HCT116 (cell line): ENCODE measurements at regions not wholly inside any gene's neighbourhood (a gene's known extent, or its start where the extent isn't known, plus 50 kb on each side); places are given as distances from the start of the nearest gene placed in this dataset.

Experiments
- ATAC-seq: fragments of 200-7000 bp; cut with Tn5 transposase; 2 replicates; pipeline ENCODE4 v1.9.1; 2020; ENCODE audit warnings: mild to moderate bottlenecking, moderate library complexity
- BruUV-seq: library from RNA; stranded (reverse); fragments of 400-500 nt; replicated peaks from 2 replicates; lab custom pipeline; 2021; lab: Mats Ljungman, UMichigan
- CTCF ChIA-PET: fragments of 300-600 bp; sonication (Branson Sonifier 250); formaldehyde crosslinking; loops from one replicate; lab custom pipeline; 2021; ENCODE audit warnings: antibody characterized with exemption; lab: Charles Lee
- POLR2A ChIA-PET: fragments of 300-600, 350-600 bp; sonication (Branson Sonifier 250); formaldehyde crosslinking; loops from one replicate; lab custom pipeline; 2021; ENCODE audit warnings: antibody characterized with exemption; lab: Charles Lee
- RAD21 ChIA-PET, 2 experiments: fragments of 300-600 bp; sonication (Branson Sonifier 250); formaldehyde crosslinking; loops; one replicate each; lab custom pipeline; 2023; ENCODE audit warnings: low total read pairs in 2 of 2; ENCODE audit not compliant: uncharacterized antibody in 2 of 2, unreplicated experiment in 2 of 2, low non-redundant PET in 1 of 2; lab: Charles Lee
- DNase-seq: peaks from one replicate; pipeline ENCODE4 v3.0.0-alpha.2; 2010; ENCODE audit warnings: low read depth, low spot score
- H2AFZ ChIP-seq: fragments of 200-600 bp; shearing (Covaris generic), sonication (generic); 2 replicates; pipeline ENCODE4 v1.6.1; 2017; ENCODE audit warnings: low read depth, mixed run types, mixed read lengths, antibody characterized with exemption, low read length; ENCODE audit not compliant: poor library complexity, severe bottlenecking
- H3K27ac ChIP-seq: 2 replicates; pipeline ENCODE4 v1.5.1; 2012; ENCODE audit warnings: low read depth, low read length
- H3K27me3 ChIP-seq: fragments of 200-600 bp; sonication (generic); 2 replicates; pipeline ENCODE4 v1.6.1; 2016; ENCODE audit warnings: mixed run types, low read length, mixed read lengths; ENCODE audit not compliant: insufficient read depth
- H3K36me3 ChIP-seq, 2 experiments: fragments of 200-500 bp in 1 of 2; fragments of 200-600 bp in 1 of 2; sonication (Bioruptor generic) in 1 of 2; sonication (generic) in 1 of 2; 2 replicates each; pipeline versions ENCODE4 v1.5.1 to v1.6.1; 2014 to 2016; ENCODE audit warnings: low read length in 2 of 2, inconsistent platforms in 1 of 2, mixed read lengths in 1 of 2, mixed run types in 1 of 2; ENCODE audit not compliant: insufficient read depth in 2 of 2, control insufficient read depth in 1 of 2
- H3K4me1 ChIP-seq, 2 experiments: fragments of 200-600 bp in 1 of 2; sonication (generic) in 1 of 2; 2 replicates each; pipeline versions ENCODE4 v1.5.1 to v1.6.1; 2012 to 2017; ENCODE audit warnings: low read length in 2 of 2, inconsistent platforms in 1 of 2, mild to moderate bottlenecking in 1 of 2, mixed read lengths in 1 of 2, mixed run types in 1 of 2, moderate library complexity in 1 of 2; ENCODE audit not compliant: insufficient read depth in 2 of 2, control insufficient read depth in 1 of 2
- H3K4me2 ChIP-seq: fragments of 200-600 bp; sonication (generic); 2 replicates; pipeline ENCODE4 v1.6.1; 2017; ENCODE audit warnings: mixed run types, low read length, mixed read lengths
- H3K4me3 ChIP-seq, 2 experiments: fragments of 200-600 bp in 1 of 2; sonication (generic) in 1 of 2; replicated peaks in 1 of 2; 2 replicates each; pipeline ENCODE4 v1.5.1; 2011 to 2016; ENCODE audit warnings: low read length in 2 of 2, control low read depth in 1 of 2, low read depth in 1 of 2, mild to moderate bottlenecking in 1 of 2, mixed read lengths in 1 of 2, mixed run types in 1 of 2
- H3K79me2 ChIP-seq: fragments of 200-600 bp; sonication (generic); 2 replicates; pipeline ENCODE4 v1.6.1; 2017; ENCODE audit warnings: mild to moderate bottlenecking, mixed run types, low read length, moderate library complexity, mixed read lengths; ENCODE audit not compliant: insufficient read depth
- H3K9ac ChIP-seq: fragments of 200-600 bp; sonication (generic); 2 replicates; pipeline ENCODE4 v1.6.1; 2016; ENCODE audit warnings: low read length, mixed read lengths
- H3K9me2 ChIP-seq: fragments of 200-600 bp; sonication (generic), shearing (Covaris generic); 2 replicates; pipeline ENCODE4 v1.6.1; 2017; ENCODE audit warnings: mixed run types, mild to moderate bottlenecking, moderate library complexity; ENCODE audit not compliant: insufficient read depth
- H3K9me3 ChIP-seq, 2 experiments: fragments of 200-500 bp in 1 of 2; fragments of 200-600 bp in 1 of 2; sonication (Bioruptor generic) in 1 of 2; sonication (generic) in 1 of 2; 2 replicates each; pipeline ENCODE4 v1.6.1; 2014 to 2017; ENCODE audit warnings: low read length in 2 of 2, mixed read lengths in 2 of 2, inconsistent platforms in 1 of 2, low read depth in 1 of 2, mild to moderate bottlenecking in 1 of 2, mixed run types in 1 of 2, moderate library complexity in 1 of 2; ENCODE audit not compliant: control insufficient read depth in 1 of 2, insufficient read depth in 1 of 2
- H4K20me1 ChIP-seq: fragments of 200-600 bp; sonication (generic), shearing (Covaris generic); 2 replicates; pipeline ENCODE4 v1.6.1; 2017; ENCODE audit warnings: mixed run types, mild to moderate bottlenecking, moderate library complexity; ENCODE audit not compliant: insufficient read depth
- ATF3 ChIP-seq: IDR thresholded peaks from 2 replicates; pipeline ENCODE4 v1.6.1; 2012
- CTCF ChIP-seq, 3 experiments: fragments of 200-600 bp in 1 of 3; sonication (generic) in 1 of 3; IDR thresholded peaks in 2 of 3; conservative IDR thresholded peaks in 1 of 3; 2 replicates each; pipeline ENCODE4 v1.5.1; 2012 to 2017; ENCODE audit warnings: low read depth in 2 of 3, low read length in 2 of 3, antibody characterized with exemption in 1 of 3, borderline replicate concordance in 1 of 3, control low read depth in 1 of 3, mild to moderate bottlenecking in 1 of 3, mixed read lengths in 1 of 3, mixed run types in 1 of 3, moderate library complexity in 1 of 3; ENCODE audit not compliant: insufficient read depth in 1 of 3
- EGR1 ChIP-seq: IDR thresholded peaks from 2 replicates; pipeline ENCODE4 v1.6.1; 2012; ENCODE audit warnings: low read depth
- ELF1 ChIP-seq: IDR thresholded peaks from 2 replicates; pipeline ENCODE4 v1.6.1; 2012; ENCODE audit warnings: low read depth, borderline replicate concordance
- EZH2 ChIP-seq: fragments of 200-600 bp; sonication (generic); IDR thresholded peaks from 2 replicates; pipeline ENCODE4 v1.6.1; 2017; ENCODE audit warnings: antibody characterized with exemption, mixed run types
- FOSL1 ChIP-seq: IDR thresholded peaks from 2 replicates; pipeline ENCODE4 v1.6.1; 2012; ENCODE audit warnings: low read depth
- MAX ChIP-seq: IDR thresholded peaks from 2 replicates; pipeline ENCODE4 v1.6.1; 2012
- REST ChIP-seq: IDR thresholded peaks from 2 replicates; pipeline ENCODE4 v1.6.1; 2012; ENCODE audit warnings: low read depth
- SIN3A ChIP-seq: IDR thresholded peaks from 2 replicates; pipeline ENCODE4 v1.6.1; 2012; ENCODE audit warnings: low read depth
- ZBTB33 ChIP-seq: IDR thresholded peaks from 2 replicates; pipeline ENCODE4 v1.6.1; 2011; ENCODE audit warnings: mild to moderate bottlenecking, low read length, moderate library complexity; ENCODE audit not compliant: insufficient replicate concordance; ENCODE audit errors: extremely low read depth
- ZNF274 ChIP-seq: fragments of 200-500 bp; sonication (Bioruptor generic); IDR thresholded peaks from 2 replicates; pipeline ENCODE4 v1.6.1; 2014; ENCODE audit warnings: mild to moderate bottlenecking, low read depth, low read length, inconsistent platforms
- intact Hi-C: fragments of 100-400 bp; cut with micrococcal nuclease; formaldehyde crosslinking; loops from 2 replicates; pipeline ENCODE4 v1.10.0; 2022

- RAD21 ChIA-PET: no interaction called here
- Histone ChIP-seq H2AFZ (no peak overlapping the region), H3K36me3 (no peaks in the 10 kb centered on the region), H3K9ac (no peak overlapping the region), H3K4me3 (no peak overlapping the region), H3K4me2 (no peak overlapping the region), H3K9me3 (no peaks in the 10 kb centered on the region; a peak in 1 of 4 replicates), H3K9me2 (no peaks in the 10 kb centered on the region), H3K27ac (no peak overlapping the region), H3K79me2 (no peaks in the 10 kb centered on the region), H4K20me1 (no peaks in the 10 kb centered on the region), H3K4me1 (no peaks in the 10 kb centered on the region), H3K27me3 (no peaks in the 10 kb centered on the region)
- CTCF ChIA-PET: no interaction called here
- DNase-seq: no peak
- ATAC-seq: no peak
- BruUV-seq: no TSS peak
- POLR2A ChIA-PET: no interaction called here
- intact Hi-C loops: no loop called here
- no peak for TF ChIP-seq ATF3
- TF ChIP-seq FOSL1: no peak
- no peak for TF ChIP-seq EGR1
- no peak for TF ChIP-seq CTCF (IDR thresholded peaks at IDR 0.05 in 2 of 3, conservative IDR thresholded peaks at IDR 0.05 in 1 of 3; ENCODE audit: borderline replicate concordance in 1 of 3, insufficient read depth in 1 of 3, low read depth in 2 of 3, low read length in 2 of 3)
- TF ChIP-seq MAX: no peak
Observed at GRCh38 chr1:4091996-4092395, 191.9 kb upstream of the C1orf174 start.

GRCh38 chr1:4093856-4094565 is 193.9 kb upstream of the C1orf174 start:
- H3K27ac ChIP-seq: no peak overlapping the region
- ChIA-PET POLR2A (no interaction called here), CTCF (no interaction called here), RAD21 (no interaction called here)
- no peaks in the 10 kb centered on the region for H3K9me2 ChIP-seq
- BruUV-seq: no TSS peak
- H3K9me3 ChIP-seq: no peaks in the 10 kb centered on the region; a peak in 1 of 4 replicates
- DNase-seq (no peak), ATAC-seq (no peak)
- no peaks in the 10 kb centered on the region for H4K20me1 ChIP-seq
- H3K27me3 ChIP-seq: no peaks in the 10 kb centered on the region
- no peak overlapping the region for H3K4me3 ChIP-seq
- intact Hi-C loops: no loop called here
- H3K79me2 ChIP-seq: no peaks in the 10 kb centered on the region
- H3K4me2 ChIP-seq: no peak overlapping the region
- no peak overlapping the region for H3K9ac ChIP-seq
- H2AFZ ChIP-seq: no peak overlapping the region
- H3K4me1 ChIP-seq: no peaks in the 10 kb centered on the region
- H3K36me3 ChIP-seq: no peaks in the 10 kb centered on the region
- TF ChIP-seq ZNF274: no peak
- TF ChIP-seq EZH2: no peak
- TF ChIP-seq FOSL1: no peak
- TF ChIP-seq SIN3A: no peak
- no peak for TF ChIP-seq REST
- TF ChIP-seq ZBTB33: no peak
- no peak for TF ChIP-seq ELF1
